ENCODE measurements at regions not wholly inside any gene's neighbourhood (a gene's known extent, or its start where the extent isn't known, plus 50 kb on each side); places are given as distances from the start of the nearest gene placed in this dataset.

GRCh38 chr1:2948751-2949680, 72.3 kb upstream of the ACTRT2 start:
- Histone ChIP-seq H3K4me1 (no peaks in the 10 kb centered on the region), H3K9me3 (no peaks in the 10 kb centered on the region), H3K27ac (no peak overlapping the region), H3K27me3 (no peaks in the 10 kb centered on the region), H3K36me3 (no peaks in the 10 kb centered on the region), H3K4me3 (no peak overlapping the region)
- intact Hi-C loops (cut with DNase I): no loop called here
- FAIRE-seq (no peak), ATAC-seq (no peak), DNase-seq (peak in 3 of 6 donors; percentile 12 to 46 (median 45))
- TF ChIP-seq CTCF (IDR thresholded peaks at IDR 0.05): no peak
- 57 to 64% methylated on average over 25 to 27 of the region's 31 CpGs for WGBS, 2 donors

- DNase-seq: peak in 3 of 6 donors; percentile 6 to 44 (median 44)
- FAIRE-seq: no peak
- no peak for ATAC-seq
- Histone ChIP-seq H3K27ac (no peak overlapping the region), H3K27me3 (no peaks in the 10 kb centered on the region), H3K9me3 (no peaks in the 10 kb centered on the region), H3K36me3 (no peaks in the 10 kb centered on the region), H3K4me1 (no peaks in the 10 kb centered on the region), H3K4me3 (no peak overlapping the region)
- no peak for TF ChIP-seq CTCF (IDR thresholded peaks at IDR 0.05)
- intact Hi-C loops (cut with DNase I): no loop called here
- WGBS, 2 donors: 78 to 86% methylated on average over 26 to 29 of the region's 29 CpGs
These were observed 71.0 kb upstream of the ACTRT2 start for GRCh38 chr1:2949966-2950925.

- Histone ChIP-seq H3K27ac (no peak overlapping the region), H3K27me3 (no peaks in the 10 kb centered on the region), H3K9me3 (no peaks in the 10 kb centered on the region), H3K4me1 (no peaks in the 10 kb centered on the region), H3K4me3 (no peak overlapping the region), H3K36me3 (no peaks in the 10 kb centered on the region)
- intact Hi-C loops (cut with DNase I): no loop called here
- no peak for TF ChIP-seq CTCF (IDR thresholded peaks at IDR 0.05)
- DNase-seq: peak in 3 of 6 donors; percentile 0 to 36 (median 24)
- FAIRE-seq: no peak
- WGBS, 2 donors: 64 to 75% methylated on average over 5 of the region's 5 CpGs
- ATAC-seq: no peak
These were observed 70.4 kb upstream of the ACTRT2 start for GRCh38 chr1:2950926-2951305.

GRCh38 chr1:2951856-2952255, 69.4 kb upstream of the ACTRT2 start:
- Histone ChIP-seq H3K9me3 (no peaks in the 10 kb centered on the region), H3K27me3 (no peaks in the 10 kb centered on the region), H3K4me1 (no peaks in the 10 kb centered on the region), H3K36me3 (no peaks in the 10 kb centered on the region), H3K27ac (no peak overlapping the region), H3K4me3 (no peak overlapping the region)
- DNase-seq (peak in 3 of 6 donors; percentile 4 to 34 (median 26)), ATAC-seq (no peak), FAIRE-seq (no peak)
- intact Hi-C loops (cut with DNase I): no loop called here
- WGBS, 2 donors: 65 to 75% methylated on average over 14 of the region's 14 CpGs
- no peak for TF ChIP-seq CTCF (IDR thresholded peaks at IDR 0.05)

All from pancreas (tissue), 10 donors.